GM12878 (cell line): ENCODE measurements at regions not wholly inside any gene's neighbourhood (a gene's known extent, or its start where the extent isn't known, plus 50 kb on each side); places are given as distances from the start of the nearest gene placed in this dataset.

Source experiments
- DPF2 ChIP-seq: fragments of 450-650 bp; IDR thresholded peaks from 2 replicates; pipeline ENCODE4 v1.6.1; 2017; ENCODE audit warnings: mild to moderate bottlenecking
- FOXM1 ChIP-seq: IDR thresholded peaks from 2 replicates; pipeline ENCODE4 v1.6.1; 2012; ENCODE audit warnings: low read depth, mild to moderate bottlenecking, inconsistent platforms, low read length, moderate library complexity
- MYC ChIP-seq: IDR thresholded peaks from 2 replicates; pipeline ENCODE4 v1.6.1; 2011; ENCODE audit warnings: mild to moderate bottlenecking, low read length, moderate library complexity, inconsistent platforms; ENCODE audit not compliant: insufficient read depth, insufficient replicate concordance, insufficient read length, severe bottlenecking
- TARDBP ChIP-seq: IDR thresholded peaks from 2 replicates; pipeline ENCODE4 v1.6.1; 2016; ENCODE audit warnings: borderline replicate concordance
- TF ChIP-seq, protein P1 (sequence below): fragments of 450-650 bp; formaldehyde crosslinking; IDR thresholded peaks from 2 replicates; pipeline ENCODE4 v1.4.0; 2022; ENCODE audit warnings: mild to moderate bottlenecking, moderate library complexity
- TF ChIP-seq, protein P2 (sequence below): fragments of 450-650 bp; IDR thresholded peaks from 2 replicates; pipeline ENCODE4 v1.6.1; 2017; ENCODE audit warnings: mild to moderate bottlenecking, moderate library complexity
- TF ChIP-seq, protein P3 (sequence below): fragments of 450-650 bp; IDR thresholded peaks from 2 replicates; pipeline ENCODE4 v1.6.1; 2016; ENCODE audit warnings: mild to moderate bottlenecking
- TF ChIP-seq, protein P4 (sequence below): fragments of 450-650 bp; IDR thresholded peaks from 2 replicates; pipeline ENCODE4 v1.6.1; 2017; ENCODE audit warnings: low read depth, mild to moderate bottlenecking, moderate library complexity
- TF ChIP-seq, protein P5 (sequence below): IDR thresholded peaks from 2 replicates; pipeline ENCODE4 v1.6.1; 2011; ENCODE audit warnings: borderline replicate concordance, low read depth, mild to moderate bottlenecking, moderate library complexity, low read length; ENCODE audit not compliant: insufficient read depth, poor library complexity, severe bottlenecking

DNA sequence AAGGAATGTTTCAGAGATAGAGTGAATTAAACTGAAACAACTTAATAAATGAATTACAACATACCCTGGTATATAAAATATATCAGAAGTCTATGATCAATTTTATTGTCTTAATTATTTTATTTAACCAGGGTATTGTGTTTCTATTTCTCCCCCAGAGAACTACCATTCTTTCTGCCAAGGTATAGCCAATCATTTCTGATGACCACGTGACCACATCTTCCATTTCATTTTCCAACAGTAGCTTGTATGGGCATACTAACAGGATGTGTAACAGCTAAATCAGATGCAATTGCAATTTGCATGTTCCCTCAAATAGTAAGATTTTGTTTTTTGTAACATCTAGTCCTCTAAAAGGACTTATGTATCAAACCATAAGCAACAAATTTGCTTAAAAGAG lies 123.9 kb upstream of the COL1A2 start (continued):
- TF ChIP-seq, protein P1, sequence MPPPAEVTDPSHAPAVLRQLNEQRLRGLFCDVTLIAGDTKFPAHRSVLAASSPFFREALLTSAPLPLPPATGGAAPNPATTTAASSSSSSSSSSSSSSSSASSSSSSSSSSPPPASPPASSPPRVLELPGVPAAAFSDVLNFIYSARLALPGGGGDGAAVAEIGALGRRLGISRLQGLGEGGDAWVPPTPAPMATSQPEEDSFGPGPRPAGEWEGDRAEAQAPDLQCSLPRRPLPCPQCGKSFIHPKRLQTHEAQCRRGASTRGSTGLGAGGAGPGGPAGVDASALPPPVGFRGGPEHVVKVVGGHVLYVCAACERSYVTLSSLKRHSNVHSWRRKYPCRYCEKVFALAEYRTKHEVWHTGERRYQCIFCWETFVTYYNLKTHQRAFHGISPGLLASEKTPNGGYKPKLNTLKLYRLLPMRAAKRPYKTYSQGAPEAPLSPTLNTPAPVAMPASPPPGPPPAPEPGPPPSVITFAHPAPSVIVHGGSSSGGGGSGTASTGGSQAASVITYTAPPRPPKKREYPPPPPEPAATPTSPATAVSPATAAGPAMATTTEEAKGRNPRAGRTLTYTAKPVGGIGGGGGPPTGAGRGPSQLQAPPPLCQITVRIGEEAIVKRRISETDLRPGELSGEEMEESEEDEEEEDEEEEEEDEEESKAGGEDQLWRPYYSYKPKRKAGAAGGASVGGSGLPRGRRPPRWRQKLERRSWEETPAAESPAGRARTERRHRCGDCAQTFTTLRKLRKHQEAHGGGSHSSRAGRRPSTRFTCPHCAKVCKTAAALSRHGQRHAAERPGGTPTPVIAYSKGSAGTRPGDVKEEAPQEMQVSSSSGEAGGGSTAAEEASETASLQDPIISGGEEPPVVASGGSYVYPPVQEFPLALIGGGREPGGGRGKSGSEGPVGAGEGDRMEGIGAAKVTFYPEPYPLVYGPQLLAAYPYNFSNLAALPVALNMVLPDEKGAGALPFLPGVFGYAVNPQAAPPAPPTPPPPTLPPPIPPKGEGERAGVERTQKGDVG (CRISPR knock-in tag): no peak
- TF ChIP-seq, protein P2, sequence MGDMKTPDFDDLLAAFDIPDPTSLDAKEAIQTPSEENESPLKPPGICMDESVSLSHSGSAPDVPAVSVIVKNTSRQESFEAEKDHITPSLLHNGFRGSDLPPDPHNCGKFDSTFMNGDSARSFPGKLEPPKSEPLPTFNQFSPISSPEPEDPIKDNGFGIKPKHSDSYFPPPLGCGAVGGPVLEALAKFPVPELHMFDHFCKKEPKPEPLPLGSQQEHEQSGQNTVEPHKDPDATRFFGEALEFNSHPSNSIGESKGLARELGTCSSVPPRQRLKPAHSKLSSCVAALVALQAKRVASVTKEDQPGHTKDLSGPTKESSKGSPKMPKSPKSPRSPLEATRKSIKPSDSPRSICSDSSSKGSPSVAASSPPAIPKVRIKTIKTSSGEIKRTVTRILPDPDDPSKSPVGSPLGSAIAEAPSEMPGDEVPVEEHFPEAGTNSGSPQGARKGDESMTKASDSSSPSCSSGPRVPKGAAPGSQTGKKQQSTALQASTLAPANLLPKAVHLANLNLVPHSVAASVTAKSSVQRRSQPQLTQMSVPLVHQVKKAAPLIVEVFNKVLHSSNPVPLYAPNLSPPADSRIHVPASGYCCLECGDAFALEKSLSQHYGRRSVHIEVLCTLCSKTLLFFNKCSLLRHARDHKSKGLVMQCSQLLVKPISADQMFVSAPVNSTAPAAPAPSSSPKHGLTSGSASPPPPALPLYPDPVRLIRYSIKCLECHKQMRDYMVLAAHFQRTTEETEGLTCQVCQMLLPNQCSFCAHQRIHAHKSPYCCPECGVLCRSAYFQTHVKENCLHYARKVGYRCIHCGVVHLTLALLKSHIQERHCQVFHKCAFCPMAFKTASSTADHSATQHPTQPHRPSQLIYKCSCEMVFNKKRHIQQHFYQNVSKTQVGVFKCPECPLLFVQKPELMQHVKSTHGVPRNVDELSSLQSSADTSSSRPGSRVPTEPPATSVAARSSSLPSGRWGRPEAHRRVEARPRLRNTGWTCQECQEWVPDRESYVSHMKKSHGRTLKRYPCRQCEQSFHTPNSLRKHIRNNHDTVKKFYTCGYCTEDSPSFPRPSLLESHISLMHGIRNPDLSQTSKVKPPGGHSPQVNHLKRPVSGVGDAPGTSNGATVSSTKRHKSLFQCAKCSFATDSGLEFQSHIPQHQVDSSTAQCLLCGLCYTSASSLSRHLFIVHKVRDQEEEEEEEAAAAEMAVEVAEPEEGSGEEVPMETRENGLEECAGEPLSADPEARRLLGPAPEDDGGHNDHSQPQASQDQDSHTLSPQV: no peak
- TF ChIP-seq TARDBP (no peak), MYC (no peak), FOXM1 (no peak), DPF2 (no peak)
- TF ChIP-seq, protein P3, sequence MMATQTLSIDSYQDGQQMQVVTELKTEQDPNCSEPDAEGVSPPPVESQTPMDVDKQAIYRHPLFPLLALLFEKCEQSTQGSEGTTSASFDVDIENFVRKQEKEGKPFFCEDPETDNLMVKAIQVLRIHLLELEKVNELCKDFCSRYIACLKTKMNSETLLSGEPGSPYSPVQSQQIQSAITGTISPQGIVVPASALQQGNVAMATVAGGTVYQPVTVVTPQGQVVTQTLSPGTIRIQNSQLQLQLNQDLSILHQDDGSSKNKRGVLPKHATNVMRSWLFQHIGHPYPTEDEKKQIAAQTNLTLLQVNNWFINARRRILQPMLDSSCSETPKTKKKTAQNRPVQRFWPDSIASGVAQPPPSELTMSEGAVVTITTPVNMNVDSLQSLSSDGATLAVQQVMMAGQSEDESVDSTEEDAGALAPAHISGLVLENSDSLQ: no peak
- TF ChIP-seq, protein P4, sequence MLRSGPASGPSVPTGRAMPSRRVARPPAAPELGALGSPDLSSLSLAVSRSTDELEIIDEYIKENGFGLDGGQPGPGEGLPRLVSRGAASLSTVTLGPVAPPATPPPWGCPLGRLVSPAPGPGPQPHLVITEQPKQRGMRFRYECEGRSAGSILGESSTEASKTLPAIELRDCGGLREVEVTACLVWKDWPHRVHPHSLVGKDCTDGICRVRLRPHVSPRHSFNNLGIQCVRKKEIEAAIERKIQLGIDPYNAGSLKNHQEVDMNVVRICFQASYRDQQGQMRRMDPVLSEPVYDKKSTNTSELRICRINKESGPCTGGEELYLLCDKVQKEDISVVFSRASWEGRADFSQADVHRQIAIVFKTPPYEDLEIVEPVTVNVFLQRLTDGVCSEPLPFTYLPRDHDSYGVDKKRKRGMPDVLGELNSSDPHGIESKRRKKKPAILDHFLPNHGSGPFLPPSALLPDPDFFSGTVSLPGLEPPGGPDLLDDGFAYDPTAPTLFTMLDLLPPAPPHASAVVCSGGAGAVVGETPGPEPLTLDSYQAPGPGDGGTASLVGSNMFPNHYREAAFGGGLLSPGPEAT: no peak
- TF ChIP-seq, protein P5, sequence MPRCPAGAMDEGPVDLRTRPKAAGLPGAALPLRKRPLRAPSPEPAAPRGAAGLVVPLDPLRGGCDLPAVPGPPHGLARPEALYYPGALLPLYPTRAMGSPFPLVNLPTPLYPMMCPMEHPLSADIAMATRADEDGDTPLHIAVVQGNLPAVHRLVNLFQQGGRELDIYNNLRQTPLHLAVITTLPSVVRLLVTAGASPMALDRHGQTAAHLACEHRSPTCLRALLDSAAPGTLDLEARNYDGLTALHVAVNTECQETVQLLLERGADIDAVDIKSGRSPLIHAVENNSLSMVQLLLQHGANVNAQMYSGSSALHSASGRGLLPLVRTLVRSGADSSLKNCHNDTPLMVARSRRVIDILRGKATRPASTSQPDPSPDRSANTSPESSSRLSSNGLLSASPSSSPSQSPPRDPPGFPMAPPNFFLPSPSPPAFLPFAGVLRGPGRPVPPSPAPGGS: no peak
